VCaP (cell line): ENCODE measurements at regions not wholly inside any gene's neighbourhood (a gene's known extent, or its start where the extent isn't known, plus 50 kb on each side); places are given as distances from the start of the nearest gene placed in this dataset.
"Not testable (repeated sequence)": the region's sequence is repeated elsewhere in the genome, so short reads cannot be mapped to it uniquely, and the experiment has no call there.

Experiments used
- H3K27ac ChIP-seq: fragments of 450-650 bp; 2 replicates; pipeline ENCODE4 v1.5.1; 2017
- CTCF ChIP-seq: fragments of 450-650 bp; conservative IDR thresholded peaks from 2 replicates; pipeline ENCODE4 v1.5.1; 2017; ENCODE audit warnings: mild to moderate bottlenecking, moderate library complexity

GRCh38 chr7:12025246-12025645 is 185.8 kb upstream of the TMEM106B start:
- no peak overlapping the region for H3K27ac ChIP-seq
- no peak for TF ChIP-seq CTCF

- no peak for TF ChIP-seq CTCF
- no peak overlapping the region for H3K27ac ChIP-seq
Measured at GRCh38 chr7:12028508-12028907, 182.6 kb upstream of the TMEM106B start.

GRCh38 chr7:12030116-12030515 is 181.0 kb upstream of the TMEM106B start:
- TF ChIP-seq CTCF, result no peak
- H3K27ac ChIP-seq, result no peak overlapping the region

- TF ChIP-seq CTCF, result no peak
- no peak overlapping the region for H3K27ac ChIP-seq
Measured at GRCh38 chr7:12031186-12031585, 179.9 kb upstream of the TMEM106B start.

GRCh38 chr7:12031638-12032037 is 179.5 kb upstream of the TMEM106B start:
- H3K27ac ChIP-seq, result no peak overlapping the region
- TF ChIP-seq CTCF, result no peak

- no peak overlapping the region for H3K27ac ChIP-seq
- no peak for TF ChIP-seq CTCF
Measured at GRCh38 chr7:12032146-12032545, 178.9 kb upstream of the TMEM106B start.

GRCh38 chr7:12043457-12043856 is 167.6 kb upstream of the TMEM106B start:
- not testable (repeated sequence) for H3K27ac ChIP-seq

GRCh38 chr7:12052211-12052610 is 158.9 kb upstream of the TMEM106B start:
- no peak for TF ChIP-seq CTCF
- H3K27ac ChIP-seq, result no peak overlapping the region
